HUES64 (cell line): ENCODE measurements at regions not wholly inside any gene's neighbourhood (a gene's known extent, or its start where the extent isn't known, plus 50 kb on each side); places are given as distances from the start of the nearest gene placed in this dataset.

Experiments
- H3K27ac ChIP-seq: 2 replicates; pipeline ENCODE4 v1.7.0; 2013; ENCODE audit warnings: low read depth, low read length, inconsistent platforms
- H3K27me3 ChIP-seq: 2 replicates; pipeline ENCODE4 v1.6.1; 2013; ENCODE audit warnings: mild to moderate bottlenecking, low read length; ENCODE audit not compliant: insufficient read depth
- H3K36me3 ChIP-seq: 2 replicates; pipeline ENCODE4 v1.6.1; 2013; ENCODE audit warnings: mild to moderate bottlenecking, low read length; ENCODE audit not compliant: insufficient read depth
- H3K4me1 ChIP-seq: 2 replicates; pipeline ENCODE4 v1.6.1; 2013; ENCODE audit warnings: mild to moderate bottlenecking, low read length, moderate library complexity; ENCODE audit not compliant: insufficient read depth
- H3K4me3 ChIP-seq: 2 replicates; pipeline ENCODE4 v1.5.1; 2013; ENCODE audit warnings: mild to moderate bottlenecking, low read length, moderate library complexity
- H3K9ac ChIP-seq: 2 replicates; pipeline ENCODE4 v1.6.1; 2013; ENCODE audit warnings: mild to moderate bottlenecking, low read depth, low read length
- H3K9me3 ChIP-seq: 2 replicates; pipeline ENCODE4 v1.6.1; 2013; ENCODE audit warnings: low read depth, low read length; ENCODE audit not compliant: insufficient read depth
- WGBS: fragments of 150-250, 120-280 bp; methylation state at CpG from one replicate; pipeline ENCODE4 v1.1.7; 2013; ENCODE audit warnings: missing lambda C conversion rate; 5-methylcytosine and 5-hydroxymethylcytosine counted together

- Histone ChIP-seq H3K9ac (no peak overlapping the region), H3K4me3 (no peak overlapping the region), H3K36me3 (no peaks in the 10 kb centered on the region), H3K27me3 (no peaks in the 10 kb centered on the region), H3K9me3 (no peaks in the 10 kb centered on the region), H3K4me1 (no peaks in the 10 kb centered on the region), H3K27ac (no peak overlapping the region)
- 93% methylated on average over 13 of the region's 13 CpGs for WGBS
Measured at GRCh38 chr14:31944256-31945073, 132.6 kb upstream of the ARHGAP5 start.

DNA sequence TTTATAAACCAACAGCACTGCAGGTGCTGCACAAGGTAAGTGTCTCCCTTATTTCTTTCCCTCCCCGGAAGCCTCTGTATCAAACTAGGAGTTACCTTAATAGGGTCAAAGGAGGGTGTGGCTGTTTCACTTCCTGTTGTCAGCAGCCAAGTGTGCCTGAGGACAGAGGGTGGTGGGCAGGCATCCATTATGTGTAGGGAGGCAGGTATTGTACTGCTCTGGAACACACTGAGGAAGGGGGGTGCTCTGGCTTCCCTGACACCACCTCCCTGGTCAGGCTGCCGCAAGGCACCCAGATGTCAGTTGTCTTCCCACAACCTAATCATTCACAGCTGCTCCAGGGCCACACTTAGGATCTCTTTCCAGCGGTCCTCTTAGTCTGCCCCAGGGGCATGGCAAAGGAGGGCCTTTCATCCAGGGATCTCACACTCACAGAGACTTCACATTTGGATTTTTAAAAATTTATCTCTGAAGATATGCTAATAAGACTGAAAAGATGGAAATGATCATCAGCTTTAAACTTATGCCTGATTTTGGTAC lies 132.0 kb upstream of the ARHGAP5 start:
- no peak overlapping the region for H3K27ac ChIP-seq
- H3K36me3 ChIP-seq: no peaks in the 10 kb centered on the region
- peaks cover 3% of the 10 kb centered on the region; the same call in 1 of the 2 replicates for H3K4me1 ChIP-seq
- no peaks in the 10 kb centered on the region for H3K27me3 ChIP-seq
- no peak overlapping the region for H3K4me3 ChIP-seq
- H3K9me3 ChIP-seq: no peaks in the 10 kb centered on the region
- 93% methylated on average over 3 of the region's 3 CpGs for WGBS
- no peak overlapping the region for H3K9ac ChIP-seq

GRCh38 chr14:31945701-31946100 lies 131.4 kb upstream of the ARHGAP5 start:
- no peak overlapping the region for H3K27ac ChIP-seq
- H3K36me3 ChIP-seq: no peaks in the 10 kb centered on the region
- no peaks in the 10 kb centered on the region for H3K9me3 ChIP-seq
- H3K4me1 ChIP-seq: peaks cover 9% of the 10 kb centered on the region
- no peak overlapping the region for H3K9ac ChIP-seq
- 73% methylated on average over 5 of the region's 6 CpGs for WGBS
- H3K4me3 ChIP-seq: no peak overlapping the region
- no peaks in the 10 kb centered on the region for H3K27me3 ChIP-seq

DNA sequence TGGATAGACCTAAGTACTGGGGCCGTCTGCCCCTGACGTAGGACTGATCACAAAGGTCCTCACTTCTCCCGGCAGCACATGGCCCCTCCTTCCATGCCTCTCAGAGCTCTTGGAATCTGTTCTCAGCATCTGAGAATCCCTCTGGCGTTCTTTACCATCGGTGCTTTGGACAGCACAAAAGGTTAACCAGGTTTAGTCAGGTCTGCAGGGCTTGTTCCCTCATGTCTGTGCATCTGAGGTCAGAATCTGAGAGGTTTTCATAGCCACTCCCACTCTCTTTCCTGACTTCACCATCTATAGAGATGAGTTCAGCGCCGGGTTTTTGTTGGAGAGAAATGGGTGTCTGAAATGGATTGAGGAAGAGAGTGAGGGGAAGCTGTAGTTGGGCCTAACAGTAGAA lies 130.0 kb upstream of the ARHGAP5 start:
- Histone ChIP-seq H3K27me3 (no peaks in the 10 kb centered on the region), H3K27ac (no peak overlapping the region), H3K36me3 (no peaks in the 10 kb centered on the region), H3K9me3 (no peaks in the 10 kb centered on the region), H3K4me3 (no peak overlapping the region), H3K9ac (no peak overlapping the region), H3K4me1 (peaks cover 20% of the 10 kb centered on the region)
- 94% methylated on average over 7 of the region's 7 CpGs for WGBS

DNA sequence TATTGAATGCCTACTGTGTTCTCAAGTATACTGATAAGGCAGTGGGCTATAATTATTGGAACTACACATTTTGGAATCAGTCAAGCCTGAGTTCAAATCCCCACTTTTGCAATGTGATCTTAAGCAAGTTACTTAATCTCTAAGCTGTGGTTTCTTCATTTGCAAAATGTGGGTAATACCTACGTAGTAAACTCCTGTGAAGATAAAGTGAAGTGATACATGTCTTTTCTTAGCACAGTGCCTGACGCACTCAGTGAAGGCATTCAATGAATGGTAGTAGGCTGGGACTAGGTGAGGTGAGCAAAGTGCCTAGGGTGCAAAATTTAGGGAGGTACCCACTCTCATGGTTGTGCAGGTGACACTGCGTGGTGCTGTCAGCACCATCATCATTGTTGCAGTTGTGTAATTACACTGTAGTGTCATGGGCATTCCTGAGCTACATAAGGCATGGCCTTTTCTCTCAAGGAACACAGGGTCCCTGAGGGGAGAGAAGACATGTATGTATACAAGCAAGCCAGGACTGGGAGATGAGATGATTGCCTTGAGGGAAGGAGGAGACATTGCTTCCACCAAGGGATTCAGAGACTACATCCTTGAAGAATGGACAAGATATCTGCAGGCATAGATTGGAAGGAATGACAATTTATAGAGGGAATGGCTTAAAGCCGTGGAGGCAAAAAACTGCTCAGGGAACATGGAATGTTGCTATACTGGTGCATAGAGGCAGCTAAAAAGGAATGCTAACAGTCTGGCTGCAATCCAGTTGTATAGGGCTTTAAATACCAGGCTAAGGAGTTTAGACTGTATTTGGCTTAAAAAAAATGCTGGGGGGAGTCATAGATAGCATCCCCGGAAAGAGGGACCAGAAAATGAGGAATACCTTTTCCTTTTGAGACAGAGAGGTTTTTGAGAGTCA lies 129.2 kb upstream of the ARHGAP5 start:
- Histone ChIP-seq H3K9me3 (no peaks in the 10 kb centered on the region), H3K36me3 (no peaks in the 10 kb centered on the region), H3K9ac (no peak overlapping the region), H3K27me3 (no peaks in the 10 kb centered on the region), H3K27ac (no peak overlapping the region), H3K4me1 (peaks cover 20% of the 10 kb centered on the region), H3K4me3 (no peak overlapping the region)
- WGBS: 86% methylated on average over 5 of the region's 5 CpGs

DNA sequence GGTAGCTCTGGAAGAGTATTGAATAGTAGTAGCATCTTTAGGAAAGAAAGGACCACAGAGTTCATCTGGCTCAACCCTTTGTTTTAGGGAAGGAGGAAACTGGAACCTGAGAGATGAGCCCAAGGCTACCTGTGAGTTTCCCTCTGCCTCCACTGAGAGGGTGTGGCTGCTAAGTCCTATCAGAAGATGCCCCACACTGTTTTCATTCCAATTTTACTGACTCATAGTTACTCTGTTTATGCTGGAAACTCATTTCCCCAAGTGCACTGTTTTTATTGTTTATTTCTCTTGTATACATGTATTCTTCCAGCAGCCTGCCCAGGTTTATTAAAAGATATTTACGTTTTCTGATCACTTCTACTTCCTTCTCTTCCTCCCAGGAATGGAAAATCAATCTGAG lies 127.4 kb upstream of the ARHGAP5 start:
- H3K4me3 ChIP-seq: no peak overlapping the region
- H3K9ac ChIP-seq: no peak overlapping the region
- no peaks in the 10 kb centered on the region for H3K27me3 ChIP-seq
- no peaks in the 10 kb centered on the region for H3K36me3 ChIP-seq
- H3K27ac ChIP-seq: no peak overlapping the region
- 100% methylated on average over 1 of the region's 1 CpG for WGBS
- H3K4me1 ChIP-seq: peaks cover 20% of the 10 kb centered on the region
- no peaks in the 10 kb centered on the region for H3K9me3 ChIP-seq

DNA sequence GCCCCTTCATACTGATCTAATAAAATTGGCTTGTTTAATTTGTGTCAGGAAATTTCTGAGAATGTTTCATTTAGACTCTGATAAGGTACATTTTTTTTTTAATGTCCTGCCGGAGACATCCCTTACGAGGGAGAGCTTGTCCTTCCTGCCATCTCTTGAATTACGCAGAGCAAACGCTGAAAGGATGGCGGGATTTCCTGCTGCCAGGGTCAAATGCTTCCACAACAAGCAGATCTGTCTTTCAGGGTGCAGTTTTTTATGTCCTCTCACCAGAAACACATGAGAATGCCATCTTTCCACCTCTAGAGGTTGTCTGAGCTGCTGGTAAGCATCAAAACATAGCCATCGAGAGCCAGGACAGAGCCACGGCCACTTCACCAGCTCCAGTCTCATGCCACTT lies 126.8 kb upstream of the ARHGAP5 start:
- 90% methylated on average over 7 of the region's 7 CpGs for WGBS
- Histone ChIP-seq H3K27ac (no peak overlapping the region), H3K36me3 (no peaks in the 10 kb centered on the region), H3K9me3 (no peaks in the 10 kb centered on the region), H3K27me3 (no peaks in the 10 kb centered on the region), H3K4me1 (peaks cover 20% of the 10 kb centered on the region), H3K9ac (no peak overlapping the region), H3K4me3 (no peak overlapping the region)

- H3K27me3 ChIP-seq: no peaks in the 10 kb centered on the region
- H3K36me3 ChIP-seq: no peaks in the 10 kb centered on the region
- H3K4me1 ChIP-seq: peaks cover 20% of the 10 kb centered on the region
- H3K27ac ChIP-seq: no peak overlapping the region
- H3K4me3 ChIP-seq: 0 out of 2 replicates have a peak overlapping the region, but pooled peaks have one; percentile 21
- H3K9ac ChIP-seq: no peak overlapping the region
- WGBS: 55% methylated on average over 19 of the region's 19 CpGs
- H3K9me3 ChIP-seq: no peaks in the 10 kb centered on the region
Measured at GRCh38 chr14:31950764-31951637, 126.1 kb upstream of the ARHGAP5 start.

- Histone ChIP-seq H3K27ac (no peak overlapping the region), H3K27me3 (no peaks in the 10 kb centered on the region), H3K36me3 (no peaks in the 10 kb centered on the region), H3K4me1 (peaks cover 20% of the 10 kb centered on the region), H3K9me3 (no peaks in the 10 kb centered on the region), H3K4me3 (no peak overlapping the region), H3K9ac (no peak overlapping the region)
- WGBS: 52% methylated on average over 4 of the region's 4 CpGs
Measured at GRCh38 chr14:31951638-31951964, 125.5 kb upstream of the ARHGAP5 start.

GRCh38 chr14:31952573-31952972 lies 124.5 kb upstream of the ARHGAP5 start:
- no peak overlapping the region for H3K9ac ChIP-seq
- no peaks in the 10 kb centered on the region for H3K27me3 ChIP-seq
- H3K4me1 ChIP-seq: peaks cover 20% of the 10 kb centered on the region
- no peak overlapping the region for H3K27ac ChIP-seq
- WGBS: 97% methylated on average over 1 of the region's 1 CpG
- no peak overlapping the region for H3K4me3 ChIP-seq
- no peaks in the 10 kb centered on the region for H3K36me3 ChIP-seq
- H3K9me3 ChIP-seq: 0 out of 2 replicates have a peak, but pooled peaks cover 2% of the 10 kb centered on the region
